ENCODE measurements at regions not wholly inside any gene's neighbourhood (a gene's known extent, or its start where the extent isn't known, plus 50 kb on each side); places are given as distances from the start of the nearest gene placed in this dataset.
"Not testable (repeated sequence)": the region's sequence is repeated elsewhere in the genome, so short reads cannot be mapped to it uniquely, and the experiment has no call there.

DNA sequence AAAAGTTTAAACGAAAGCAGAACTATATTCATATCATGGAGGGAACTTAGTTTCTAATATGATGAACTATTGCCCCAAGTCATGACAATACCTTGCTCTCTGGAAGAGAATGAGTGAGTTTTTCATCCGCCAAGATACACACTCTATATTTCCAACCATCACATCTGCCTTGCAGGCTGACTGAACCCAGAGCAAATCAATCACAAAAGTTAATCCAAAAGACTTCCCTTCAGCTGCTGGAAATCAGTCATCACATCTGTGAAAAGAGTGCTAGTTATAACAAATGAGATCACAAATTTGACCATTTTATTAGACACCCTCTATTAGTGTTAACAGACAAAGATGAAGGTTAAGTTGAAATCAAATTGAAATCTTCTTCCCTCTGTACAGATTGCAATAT lies 261.7 kb upstream of the PRKCQ start:
- no peak for DNase-seq (ENCODE audit: low read depth, low spot score)
- POLR2A ChIA-PET, result interaction anchor here (0.5 kb wide), 1 partner anchor 569 kb away, joined by 3 read pairs; the partner anchor contains the start of gene SFMBT2
- CTCF ChIA-PET, result no interaction called here
- no peak overlapping the region for H3K4me3 ChIP-seq (ENCODE audit: low read depth, low read length)
- TF ChIP-seq, protein P1, sequence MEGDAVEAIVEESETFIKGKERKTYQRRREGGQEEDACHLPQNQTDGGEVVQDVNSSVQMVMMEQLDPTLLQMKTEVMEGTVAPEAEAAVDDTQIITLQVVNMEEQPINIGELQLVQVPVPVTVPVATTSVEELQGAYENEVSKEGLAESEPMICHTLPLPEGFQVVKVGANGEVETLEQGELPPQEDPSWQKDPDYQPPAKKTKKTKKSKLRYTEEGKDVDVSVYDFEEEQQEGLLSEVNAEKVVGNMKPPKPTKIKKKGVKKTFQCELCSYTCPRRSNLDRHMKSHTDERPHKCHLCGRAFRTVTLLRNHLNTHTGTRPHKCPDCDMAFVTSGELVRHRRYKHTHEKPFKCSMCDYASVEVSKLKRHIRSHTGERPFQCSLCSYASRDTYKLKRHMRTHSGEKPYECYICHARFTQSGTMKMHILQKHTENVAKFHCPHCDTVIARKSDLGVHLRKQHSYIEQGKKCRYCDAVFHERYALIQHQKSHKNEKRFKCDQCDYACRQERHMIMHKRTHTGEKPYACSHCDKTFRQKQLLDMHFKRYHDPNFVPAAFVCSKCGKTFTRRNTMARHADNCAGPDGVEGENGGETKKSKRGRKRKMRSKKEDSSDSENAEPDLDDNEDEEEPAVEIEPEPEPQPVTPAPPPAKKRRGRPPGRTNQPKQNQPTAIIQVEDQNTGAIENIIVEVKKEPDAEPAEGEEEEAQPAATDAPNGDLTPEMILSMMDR (IDR thresholded peaks at IDR 0.05; ENCODE audit: insufficient read depth, low read length, missing control alignments), result no peak

DNA sequence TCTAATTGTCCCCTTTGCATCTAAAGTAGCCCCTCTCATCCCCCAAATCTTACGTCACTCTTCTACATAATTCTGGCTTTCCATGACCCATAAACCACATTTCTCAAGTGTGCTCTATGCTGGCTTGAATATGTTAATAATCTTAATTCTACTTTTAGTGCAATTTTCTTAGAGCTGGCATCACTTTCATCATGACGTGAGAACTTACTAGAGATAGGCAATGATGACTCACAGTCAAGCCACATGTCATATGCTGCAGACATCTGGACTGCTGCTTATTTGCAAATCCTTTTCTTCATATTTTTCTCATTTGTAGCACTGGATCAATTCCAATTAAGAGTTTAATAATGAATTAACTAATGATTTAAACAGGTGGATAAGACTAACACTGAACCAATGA lies 260.7 kb upstream of the PRKCQ start:
- DNase-seq (ENCODE audit: low read depth, low spot score), result no peak
- no peak overlapping the region for H3K4me3 ChIP-seq (ENCODE audit: low read depth, low read length)
- TF ChIP-seq, protein P1 (IDR thresholded peaks at IDR 0.05; ENCODE audit: insufficient read depth, low read length, missing control alignments), result no peak
- ChIA-PET POLR2A (no interaction called here), CTCF (no interaction called here)

DNA sequence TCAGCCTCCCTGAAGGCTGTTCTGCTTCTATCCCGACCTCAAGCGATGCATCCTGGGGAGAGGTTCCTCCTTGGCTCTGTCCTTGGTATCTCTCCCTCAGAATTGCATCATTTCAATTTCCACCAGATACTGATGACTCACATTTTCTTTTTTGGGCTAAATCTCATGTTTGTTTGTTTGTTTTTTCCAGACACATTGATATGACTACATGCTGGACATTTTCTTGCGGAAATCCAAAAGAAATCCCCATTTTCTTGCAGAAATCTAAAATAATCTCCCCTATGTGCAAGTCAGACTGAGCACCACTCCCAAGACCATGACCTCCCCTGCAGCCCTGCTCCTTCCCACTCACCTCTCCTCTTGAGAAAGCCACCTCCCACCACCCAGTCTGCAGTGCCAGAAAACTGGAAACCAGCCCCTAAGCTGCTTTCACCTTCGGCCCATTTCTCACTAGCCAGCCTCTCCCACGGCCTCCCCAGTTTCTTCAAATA lies 260.2 kb upstream of the PRKCQ start:
- DNase-seq (ENCODE audit: low read depth, low spot score), result no peak
- H3K4me3 ChIP-seq (ENCODE audit: low read depth, low read length), result no peak overlapping the region
- TF ChIP-seq, protein P1 (IDR thresholded peaks at IDR 0.05; ENCODE audit: insufficient read depth, low read length, missing control alignments), result no peak
- ChIA-PET POLR2A (no interaction called here), CTCF (no interaction called here)

DNA sequence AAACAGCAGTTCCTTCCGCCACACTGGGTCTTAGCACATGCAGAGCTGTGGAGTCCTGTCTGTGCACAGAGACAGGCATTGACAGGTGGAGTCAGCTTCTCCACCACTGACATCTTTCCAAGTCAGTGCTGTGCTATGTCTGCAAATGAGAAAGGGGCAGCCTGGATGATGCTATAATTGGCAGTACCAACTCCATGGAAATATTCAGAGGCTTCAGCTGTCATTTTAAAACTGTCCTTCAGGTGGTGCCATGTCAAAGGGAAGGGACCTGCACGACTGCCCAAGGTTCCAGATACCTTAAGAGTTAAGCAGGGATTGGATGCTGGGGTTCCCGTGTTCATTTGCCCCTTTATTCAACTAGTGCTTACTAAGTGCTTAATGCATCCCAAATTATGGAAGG lies 258.0 kb upstream of the PRKCQ start:
- no peak for DNase-seq (ENCODE audit: low read depth, low spot score)
- TF ChIP-seq, protein P1 (IDR thresholded peaks at IDR 0.05; ENCODE audit: insufficient read depth, low read length, missing control alignments), result no peak
- POLR2A ChIA-PET, result no interaction called here
- no peak overlapping the region for H3K4me3 ChIP-seq (ENCODE audit: low read depth, low read length)
- CTCF ChIA-PET, result no interaction called here

DNA sequence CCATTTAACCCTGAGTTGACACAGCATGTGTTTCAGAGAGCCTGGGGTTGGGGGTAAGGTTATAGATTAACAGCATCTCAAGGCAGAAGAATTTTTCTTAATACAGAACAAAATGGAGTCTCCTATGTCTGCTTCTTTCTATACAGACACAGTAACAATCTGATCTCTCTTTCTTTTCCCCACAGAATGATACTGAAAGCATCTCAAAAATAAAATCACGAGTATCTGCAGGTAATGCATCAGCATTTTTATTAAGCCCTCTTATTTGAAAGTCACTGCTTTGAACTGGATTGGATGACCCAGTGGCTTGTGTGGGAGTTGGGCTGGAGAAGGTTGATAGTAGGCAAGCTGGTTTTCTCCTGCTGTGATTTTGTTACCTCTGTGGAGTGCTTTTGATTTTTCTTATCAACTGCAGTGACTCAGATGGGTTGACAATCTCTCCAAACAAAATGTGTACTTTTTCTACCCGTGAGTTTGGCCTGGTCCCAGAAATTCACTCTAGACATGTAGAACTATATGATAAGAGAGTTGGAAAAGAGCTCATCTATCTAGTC lies 253.5 kb upstream of the PRKCQ start:
- TF ChIP-seq, protein P1 (IDR thresholded peaks at IDR 0.05; ENCODE audit: insufficient read depth, low read length, missing control alignments), result no peak
- DNase-seq (ENCODE audit: low read depth, low spot score), result no peak
- ChIA-PET POLR2A (no interaction called here), CTCF (interaction anchor here (0.8 kb wide), 1 partner anchor 19 kb away, joined by 3 read pairs; no protein-coding TSS in a partner anchor)
- no peak overlapping the region for H3K4me3 ChIP-seq (ENCODE audit: low read depth, low read length)

DNA sequence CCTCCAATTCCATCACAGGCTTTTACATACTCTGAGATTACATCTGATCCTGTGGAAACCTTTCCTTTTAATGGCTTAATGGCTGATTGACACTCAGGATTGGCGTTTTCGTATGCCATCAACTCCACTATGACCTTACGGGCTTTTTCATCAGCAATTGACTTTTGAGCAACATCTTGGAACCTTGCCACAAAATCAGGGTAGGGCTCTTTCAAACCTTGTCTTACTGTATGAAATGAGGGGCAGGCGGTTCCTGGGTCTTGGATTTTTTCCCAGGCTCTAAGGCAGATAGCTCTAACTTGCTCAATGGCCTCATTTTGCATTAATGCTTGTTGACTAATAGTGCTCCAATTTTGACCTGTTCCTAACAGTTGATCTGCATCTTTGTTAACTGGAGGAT lies 250.9 kb upstream of the PRKCQ start:
- H3K4me3 ChIP-seq (ENCODE audit: low read depth, low read length); DNase-seq (ENCODE audit: low read depth, low spot score); CTCF ChIA-PET; POLR2A ChIA-PET: not testable (repeated sequence)

DNA sequence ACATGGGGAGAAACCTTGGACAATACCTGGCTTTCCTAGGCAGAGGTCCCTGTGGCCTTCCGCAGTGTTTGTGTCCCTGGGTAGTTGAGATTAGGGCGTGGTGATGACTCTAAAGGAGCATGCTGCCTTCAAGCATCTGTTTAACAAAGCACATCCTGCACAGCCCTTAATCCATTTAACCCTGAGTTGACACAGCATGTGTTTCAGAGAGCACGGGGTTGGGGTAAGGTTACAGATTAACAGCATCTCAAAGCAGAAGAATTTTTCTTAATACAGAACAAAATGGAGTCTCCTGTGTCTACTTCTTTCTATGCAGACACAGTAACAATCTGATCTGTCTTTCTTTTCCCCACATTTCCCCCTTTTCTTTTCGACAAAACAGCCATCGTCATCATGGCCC lies 244.7 kb upstream of the PRKCQ start:
- CTCF ChIA-PET; H3K4me3 ChIP-seq (ENCODE audit: low read depth, low read length); POLR2A ChIA-PET; DNase-seq (ENCODE audit: low read depth, low spot score): not testable (repeated sequence)
